Esophagus muscularis mucosa (tissue), 4 donors: ENCODE measurements at regions not wholly inside any gene's neighbourhood (a gene's known extent, or its start where the extent isn't known, plus 50 kb on each side); places are given as distances from the start of the nearest gene placed in this dataset.
"Not testable (repeated sequence)": the region's sequence is repeated elsewhere in the genome, so short reads cannot be mapped to it uniquely, and the experiment has no call there.

Experiments
- DNase-seq: peaks from one replicate; pipeline ENCODE4 v3.0.0-alpha.2; 2017; ENCODE audit errors: extremely low spot score
- H3K27ac ChIP-seq, 4 donors: fragments of 200-600 bp; sonication (generic); replicated peaks in 1 of 4; 1 replicate in 3 of 4; 2 replicates in 1 of 4; pipeline ENCODE4 v1.5.1; 2016 to 2019; ENCODE audit warnings: mild to moderate bottlenecking in 1 of 4
- H3K27me3 ChIP-seq, 4 donors: fragments of 200-600 bp; sonication (generic); one replicate each; pipeline versions ENCODE4 v1.5.1 to v1.6.0; 2016 to 2019
- H3K36me3 ChIP-seq, 4 donors: fragments of 200-600 bp; sonication (generic); one replicate each; pipeline ENCODE4 v1.5.1; 2016 to 2019
- H3K4me1 ChIP-seq, 4 donors: fragments of 200-600 bp; sonication (generic); one replicate each; pipeline ENCODE4 v1.5.1; 2016 to 2019
- H3K4me3 ChIP-seq, 4 donors: fragments of 200-600 bp; sonication (generic); 1 replicate in 2 of 4; 2 replicates in 2 of 4; pipeline ENCODE4 v1.5.1; 2016 to 2019; ENCODE audit warnings: mild to moderate bottlenecking in 4 of 4, moderate library complexity in 1 of 4
- H3K9me3 ChIP-seq, 4 donors: fragments of 200-600 bp; sonication (generic); 1 replicate in 3 of 4; 2 replicates in 1 of 4; pipeline ENCODE4 v1.5.1; 2016 to 2019
- EP300 ChIP-seq: sonication (generic); formaldehyde crosslinking; IDR thresholded peaks from one replicate; pipeline ENCODE4 v1.6.1; 2017; ENCODE audit warnings: antibody characterized with exemption
- POLR2A ChIP-seq: fragments of 450-650 bp; IDR thresholded peaks from one replicate; pipeline ENCODE4 v1.6.1; 2017; ENCODE audit warnings: antibody characterized with exemption, moderate library complexity, mild to moderate bottlenecking, low read depth
- POLR2AphosphoS5 ChIP-seq, 2 donors: sonication (generic); formaldehyde crosslinking; IDR thresholded peaks; one replicate each; pipeline ENCODE4 v1.6.1; 2017; ENCODE audit warnings: antibody characterized with exemption in 2 of 2
- WGBS: methylation state at CpG from one replicate; pipeline ENCODE4 v1.1.5; 2018; 5-methylcytosine and 5-hydroxymethylcytosine counted together
- intact Hi-C: fragments of 100-400 bp; cut with DNase I; formaldehyde crosslinking; loops from one replicate; pipeline ENCODE4 v1.15.1; 2023
- TF ChIP-seq, protein P1 (sequence below), 3 experiments: fragments of 200-600 bp in 2 of 3; fragments of 450-650 bp in 1 of 3; sonication (generic) in 2 of 3; IDR thresholded peaks; one replicate each; pipeline ENCODE4 v1.5.1; 2017 to 2019; ENCODE audit warnings: antibody characterized with exemption in 3 of 3, mild to moderate bottlenecking in 2 of 3, moderate library complexity in 1 of 3

GRCh38 chr5:163579729-163580128 lies 74.3 kb downstream of the MAT2B start:
- Histone ChIP-seq H3K27ac (no peak overlapping the region), H3K9me3 (no peaks in the 10 kb centered on the region), H3K4me3 (no peak overlapping the region), H3K36me3 (no peaks in the 10 kb centered on the region), H3K4me1 (no peaks in the 10 kb centered on the region), H3K27me3 (no peaks in the 10 kb centered on the region)
- WGBS, result 93% methylated on average over 4 of the region's 4 CpGs
- TF ChIP-seq POLR2A (no peak), POLR2AphosphoS5 (IDR thresholded peaks at IDR 0.05) (no peak), EP300 (no peak)
- TF ChIP-seq, protein P1, sequence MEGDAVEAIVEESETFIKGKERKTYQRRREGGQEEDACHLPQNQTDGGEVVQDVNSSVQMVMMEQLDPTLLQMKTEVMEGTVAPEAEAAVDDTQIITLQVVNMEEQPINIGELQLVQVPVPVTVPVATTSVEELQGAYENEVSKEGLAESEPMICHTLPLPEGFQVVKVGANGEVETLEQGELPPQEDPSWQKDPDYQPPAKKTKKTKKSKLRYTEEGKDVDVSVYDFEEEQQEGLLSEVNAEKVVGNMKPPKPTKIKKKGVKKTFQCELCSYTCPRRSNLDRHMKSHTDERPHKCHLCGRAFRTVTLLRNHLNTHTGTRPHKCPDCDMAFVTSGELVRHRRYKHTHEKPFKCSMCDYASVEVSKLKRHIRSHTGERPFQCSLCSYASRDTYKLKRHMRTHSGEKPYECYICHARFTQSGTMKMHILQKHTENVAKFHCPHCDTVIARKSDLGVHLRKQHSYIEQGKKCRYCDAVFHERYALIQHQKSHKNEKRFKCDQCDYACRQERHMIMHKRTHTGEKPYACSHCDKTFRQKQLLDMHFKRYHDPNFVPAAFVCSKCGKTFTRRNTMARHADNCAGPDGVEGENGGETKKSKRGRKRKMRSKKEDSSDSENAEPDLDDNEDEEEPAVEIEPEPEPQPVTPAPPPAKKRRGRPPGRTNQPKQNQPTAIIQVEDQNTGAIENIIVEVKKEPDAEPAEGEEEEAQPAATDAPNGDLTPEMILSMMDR (IDR thresholded peaks at IDR 0.05), result no peak
- no peak for DNase-seq
- intact Hi-C loops, result no loop called here

DNA sequence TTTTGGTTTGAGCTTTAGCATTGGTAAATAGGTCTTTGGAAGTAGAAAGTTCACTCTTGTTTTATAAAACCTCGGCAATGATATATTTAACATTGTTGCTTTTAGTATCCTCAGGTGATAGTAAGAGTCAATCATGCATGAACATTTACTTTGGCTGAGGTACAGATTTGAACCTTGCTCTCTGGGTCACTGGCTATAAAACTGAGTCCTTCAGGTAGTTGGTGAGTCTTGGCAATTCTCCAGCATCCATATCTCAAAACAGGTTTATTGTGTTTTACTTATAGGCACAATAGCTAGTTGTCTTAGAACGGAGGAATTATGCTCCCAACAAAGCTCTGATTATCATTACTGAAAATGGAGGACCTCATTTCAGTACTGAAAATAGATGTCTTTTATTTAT lies 75.1 kb downstream of the MAT2B start:
- TF ChIP-seq, protein P1 (IDR thresholded peaks at IDR 0.05), result no peak
- TF ChIP-seq POLR2AphosphoS5 (IDR thresholded peaks at IDR 0.05), result no peak
- TF ChIP-seq POLR2A, result no peak
- no peak for TF ChIP-seq EP300
- DNase-seq, result no peak
- H3K4me3 ChIP-seq, result no peak overlapping the region
- no peak overlapping the region for H3K27ac ChIP-seq
- H3K9me3 ChIP-seq, result no peaks in the 10 kb centered on the region
- H3K4me1 ChIP-seq, result no peaks in the 10 kb centered on the region
- intact Hi-C loops, result no loop called here
- no peaks in the 10 kb centered on the region for H3K36me3 ChIP-seq
- H3K27me3 ChIP-seq, result no peaks in the 10 kb centered on the region
- 84% methylated on average over 2 of the region's 2 CpGs for WGBS

- 97% methylated on average over 24 of the region's 50 CpGs for WGBS
- DNase-seq, result not testable (repeated sequence)
Measured at GRCh38 chr5:163583491-163584153, 78.2 kb downstream of the MAT2B start.

GRCh38 chr5:163585206-163585605 lies 79.8 kb downstream of the MAT2B start:
- Histone ChIP-seq H3K4me3 (no peak overlapping the region), H3K27me3 (no peaks in the 10 kb centered on the region), H3K9me3 (no peaks in the 10 kb centered on the region), H3K27ac (no peak overlapping the region), H3K4me1 (no peaks in the 10 kb centered on the region), H3K36me3 (no peaks in the 10 kb centered on the region)
- intact Hi-C loops, result no loop called here
- no peak for DNase-seq
- TF ChIP-seq EP300, result no peak
- TF ChIP-seq, protein P1 (IDR thresholded peaks at IDR 0.05), result no peak
- no peak for TF ChIP-seq POLR2AphosphoS5 (IDR thresholded peaks at IDR 0.05)
- no peak for TF ChIP-seq POLR2A
- 100% methylated on average over 1 of the region's 1 CpG for WGBS

More at GRCh38 chr5:163583491-163584153, 78.2 kb downstream of the MAT2B start:
- H3K36me3 ChIP-seq, H3K4me3 ChIP-seq, H3K4me1 ChIP-seq, intact Hi-C loops, H3K27ac ChIP-seq, H3K9me3 ChIP-seq, H3K27me3 ChIP-seq: not testable (repeated sequence)

DNA sequence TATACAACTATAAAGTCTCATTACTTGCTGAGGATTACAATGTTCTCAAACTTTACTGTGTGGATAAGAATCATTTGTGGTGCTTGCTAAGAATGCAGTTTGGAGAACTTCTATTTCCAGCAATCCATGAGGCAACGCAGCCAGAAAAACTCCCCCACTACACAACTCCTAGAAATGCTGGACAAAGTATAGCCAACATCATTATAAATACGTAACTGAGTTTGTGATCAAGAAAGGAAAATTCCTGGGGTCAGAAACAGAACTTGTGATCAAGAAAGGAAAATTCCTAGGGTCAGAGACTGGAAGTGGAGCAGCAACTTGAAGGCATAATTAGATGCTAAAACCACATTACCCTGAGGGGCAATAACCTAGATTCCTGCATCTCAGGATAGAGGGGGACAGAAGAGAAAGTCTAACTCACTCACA lies 81.1 kb downstream of the MAT2B start:
- TF ChIP-seq EP300, result no peak
- TF ChIP-seq, protein P1 (IDR thresholded peaks at IDR 0.05), result no peak
- no peak for TF ChIP-seq POLR2A
- TF ChIP-seq POLR2AphosphoS5 (IDR thresholded peaks at IDR 0.05), result no peak
- Histone ChIP-seq H3K36me3 (no peaks in the 10 kb centered on the region), H3K4me3 (no peak overlapping the region), H3K4me1 (no peaks in the 10 kb centered on the region), H3K27me3 (no peaks in the 10 kb centered on the region), H3K9me3 (no peaks in the 10 kb centered on the region), H3K27ac (no peak overlapping the region)
- 73% methylated on average over 2 of the region's 2 CpGs for WGBS
- intact Hi-C loops, result no loop called here
- DNase-seq, result peak; percentile 47
